Endodermal cell (in vitro differentiated cells): ENCODE measurements at regions not wholly inside any gene's neighbourhood (a gene's known extent, or its start where the extent isn't known, plus 50 kb on each side); places are given as distances from the start of the nearest gene placed in this dataset.

Experiments used
- DNase-seq: peaks from one replicate; pipeline ENCODE4 v3.0.0-alpha.2; 2017
- H3K27ac ChIP-seq: 2 replicates; pipeline ENCODE4 v1.5.1; 2013; ENCODE audit warnings: mild to moderate bottlenecking, low read depth, low read length, moderate library complexity
- H3K27me3 ChIP-seq: 2 replicates; pipeline ENCODE4 v1.6.1; 2013; ENCODE audit warnings: mild to moderate bottlenecking, low read length, moderate library complexity; ENCODE audit not compliant: insufficient read depth, control insufficient read depth, poor library complexity, severe bottlenecking
- H3K36me3 ChIP-seq: 2 replicates; pipeline ENCODE4 v1.7.0; 2013; ENCODE audit warnings: mild to moderate bottlenecking, low read length, moderate library complexity; ENCODE audit not compliant: control insufficient read depth, insufficient read depth
- H3K4me1 ChIP-seq: one replicate; pipeline ENCODE4 v1.7.0; 2013; ENCODE audit warnings: low read length; ENCODE audit not compliant: control insufficient read depth, insufficient read depth
- H3K4me3 ChIP-seq: 2 replicates; pipeline ENCODE4 v1.5.1; 2013; ENCODE audit warnings: mild to moderate bottlenecking, low read length, moderate library complexity
- H3K9ac ChIP-seq: 2 replicates; pipeline ENCODE4 v1.6.1; 2013; ENCODE audit warnings: mild to moderate bottlenecking, low read length, moderate library complexity; ENCODE audit not compliant: poor library complexity, severe bottlenecking; ENCODE audit errors: extremely low read depth
- H3K9me3 ChIP-seq: 2 replicates; pipeline ENCODE4 v1.6.1; 2013; ENCODE audit warnings: mild to moderate bottlenecking, low read length, moderate library complexity; ENCODE audit not compliant: control insufficient read depth
- H3K27ac Mint-ChIP-seq: 2 replicates; pipeline ENCODE4 v1.8.0; 2020; ENCODE audit warnings: mixed read lengths
- H3K27me3 Mint-ChIP-seq: 2 replicates; pipeline ENCODE4 v1.8.0; 2021; ENCODE audit warnings: mild to moderate bottlenecking, mixed read lengths; ENCODE audit not compliant: insufficient read depth
- H3K36me3 Mint-ChIP-seq: 2 replicates; pipeline ENCODE4 v1.8.0; 2020; ENCODE audit warnings: low read depth, mixed read lengths
- H3K4me1 Mint-ChIP-seq: 2 replicates; pipeline ENCODE4 v1.8.0; 2020; ENCODE audit warnings: mixed read lengths
- H3K4me3 Mint-ChIP-seq: 2 replicates; pipeline ENCODE4 v1.8.0; 2020; ENCODE audit warnings: mild to moderate bottlenecking, moderate library complexity, mixed read lengths
- H3K9me3 Mint-ChIP-seq: 2 replicates; pipeline ENCODE4 v1.8.0; 2020; ENCODE audit warnings: mild to moderate bottlenecking, mixed read lengths
- CTCF ChIP-seq: fragments of 200-600 bp; sonication (generic); conservative IDR thresholded peaks from 2 replicates; pipeline ENCODE4 v1.5.0; 2021; ENCODE audit warnings: antibody characterized with exemption, mild to moderate bottlenecking
- WGBS, 2 experiments: methylation state at CpG; one replicate each; pipeline versions ENCODE4 v1.1.5 to v1.1.7; 2013; ENCODE audit warnings: missing lambda C conversion rate in 2 of 2, mixed read lengths in 1 of 2; ENCODE audit not compliant: insufficient coverage in 1 of 2, insufficient read length in 1 of 2; 5-methylcytosine and 5-hydroxymethylcytosine counted together

DNA sequence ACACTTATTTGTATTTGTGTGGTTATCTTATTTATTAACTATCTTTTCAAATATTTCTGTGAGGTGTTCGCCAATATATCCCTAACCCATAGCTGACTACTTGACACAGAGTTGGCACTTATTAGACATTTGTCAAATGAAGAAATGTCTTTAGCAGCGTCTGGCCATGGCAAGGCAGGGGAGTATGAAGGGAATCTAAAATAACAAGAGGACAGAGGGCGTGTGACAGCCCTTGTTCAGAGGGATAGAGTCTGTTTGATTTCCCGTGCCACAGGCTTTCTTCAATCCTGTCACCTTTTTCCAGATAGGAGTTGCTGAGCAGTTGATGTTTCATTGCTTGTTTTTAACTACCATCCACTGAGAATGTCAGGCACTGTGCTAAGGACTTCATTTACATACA is 53.6 kb upstream of the SLC39A10 start:
- no peaks in the 10 kb centered on the region for H3K9me3 Mint-ChIP-seq
- no peak for DNase-seq
- peak overlapping the region; percentile 64 for H3K27ac Mint-ChIP-seq
- Histone ChIP-seq H3K9ac (no peak overlapping the region), H3K9me3 (no peaks in the 10 kb centered on the region), H3K4me1 (no peaks in the 10 kb centered on the region), H3K36me3 (no peaks in the 10 kb centered on the region), H3K27ac (no peak overlapping the region), H3K4me3 (no peak overlapping the region), H3K27me3 (no peaks in the 10 kb centered on the region)
- WGBS, 2 experiments, result 84 to 86% methylated on average over 2 to 4 of the region's 4 CpGs
- no peaks in the 10 kb centered on the region for H3K36me3 Mint-ChIP-seq
- H3K27me3 Mint-ChIP-seq, result no peaks in the 10 kb centered on the region
- no peak overlapping the region for H3K4me3 Mint-ChIP-seq
- H3K4me1 Mint-ChIP-seq, result peaks cover 17% of the 10 kb centered on the region
- no peak for TF ChIP-seq CTCF

GRCh38 chr2:195602687-195603086 is 54.3 kb upstream of the SLC39A10 start:
- peak overlapping the region; percentile 52 for H3K27ac Mint-ChIP-seq
- WGBS, 2 experiments, result 94 to 100% methylated on average over 2 to 7 of the region's 7 CpGs

DNA sequence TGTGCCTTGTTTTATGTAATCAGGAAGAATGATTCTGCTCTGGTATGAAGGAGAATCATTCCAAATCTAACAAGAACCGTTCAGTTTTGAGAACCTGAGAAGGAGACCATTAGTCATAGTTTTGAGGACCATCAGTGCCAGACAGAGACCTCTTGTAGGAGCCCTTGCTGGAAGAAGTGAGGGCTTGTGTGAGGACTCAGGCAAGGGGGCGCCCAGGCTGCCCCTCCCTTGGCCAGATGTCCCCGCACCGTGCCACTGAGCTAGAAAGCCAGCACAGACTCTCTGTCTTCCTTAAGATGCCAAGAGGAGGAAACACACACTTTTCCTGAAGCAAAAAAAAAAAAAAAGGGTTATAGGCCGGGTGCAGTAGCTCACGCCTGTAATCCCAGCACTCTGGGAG is 55.7 kb upstream of the SLC39A10 start:
- WGBS, 2 experiments, result 92% methylated on average over 6 of the region's 6 CpGs; no CpG with 5 or more reads in 1 of the 2 experiments

More at GRCh38 chr2:195602687-195603086, 54.3 kb upstream of the SLC39A10 start:
- Mint-ChIP-seq H3K9me3 (no peaks in the 10 kb centered on the region), H3K36me3 (no peaks in the 10 kb centered on the region), H3K4me3 (no peak overlapping the region), H3K27me3 (no peaks in the 10 kb centered on the region), H3K4me1 (peaks cover 17% of the 10 kb centered on the region)
- Histone ChIP-seq H3K27me3 (no peaks in the 10 kb centered on the region), H3K4me1 (no peaks in the 10 kb centered on the region), H3K9me3 (no peaks in the 10 kb centered on the region), H3K36me3 (no peaks in the 10 kb centered on the region), H3K4me3 (no peak overlapping the region), H3K9ac (no peak overlapping the region), H3K27ac (no peak overlapping the region)
- no peak for TF ChIP-seq CTCF
- no peak for DNase-seq

More for the DNA sequence above, 55.7 kb upstream of the SLC39A10 start:
- no peak overlapping the region for H3K27ac ChIP-seq
- Mint-ChIP-seq H3K4me1 (peaks cover 17% of the 10 kb centered on the region), H3K9me3 (no peaks in the 10 kb centered on the region), H3K27ac (no peak overlapping the region), H3K27me3 (no peaks in the 10 kb centered on the region), H3K4me3 (no peak overlapping the region), H3K36me3 (no peaks in the 10 kb centered on the region)
- no peak overlapping the region for H3K9ac ChIP-seq
- H3K27me3 ChIP-seq, result peaks cover under 1% of the 10 kb centered on the region
- TF ChIP-seq CTCF, result no peak
- no peak overlapping the region for H3K4me3 ChIP-seq
- DNase-seq, result no peak
- no peaks in the 10 kb centered on the region for H3K9me3 ChIP-seq
- no peaks in the 10 kb centered on the region for H3K4me1 ChIP-seq
- no peaks in the 10 kb centered on the region for H3K36me3 ChIP-seq
